ENCODE measurements at regions not wholly inside any gene's neighbourhood (a gene's known extent, or its start where the extent isn't known, plus 50 kb on each side); places are given as distances from the start of the nearest gene placed in this dataset.
A peak's percentile ranks its signal among the peaks of the same experiment; 100 is the strongest.

GRCh38 chr3:124413393-124413792, 316.9 kb upstream of the UMPS start:
- H3K27ac Mint-ChIP-seq, result no peak overlapping the region
- no peaks in the 10 kb centered on the region for H3K4me1 Mint-ChIP-seq
- POLR2A ChIA-PET, result no interaction called here

GRCh38 chr3:124413989-124414598, 316.2 kb upstream of the UMPS start:
- Mint-ChIP-seq H3K4me3 (no peak overlapping the region), H3K9me3 (peaks cover 0 to 2% (median 0%) of the 10 kb centered on the region in 9 donors), H3K27me3 (peaks cover 0 to 8% (median 3%) of the 10 kb centered on the region in 5 donors), H3K4me1 (no peaks in the 10 kb centered on the region), H3K36me3 (no peaks in the 10 kb centered on the region), H3K27ac (no peak overlapping the region)
- ATAC-seq (no peak), DNase-seq (no peak)
- POLR2A ChIA-PET, result no interaction called here

More at GRCh38 chr3:124413393-124413792, 316.9 kb upstream of the UMPS start:
- H3K27me3 Mint-ChIP-seq, result peaks cover 1 to 8% (median 4%) of the 10 kb centered on the region in 5 donors
- DNase-seq (no peak), ATAC-seq (no peak)
- peaks cover 0 to 2% (median 0%) of the 10 kb centered on the region in 9 donors for H3K9me3 Mint-ChIP-seq
- H3K4me3 Mint-ChIP-seq, result no peak overlapping the region
- no peaks in the 10 kb centered on the region for H3K36me3 Mint-ChIP-seq

GRCh38 chr3:124415446-124415960, 314.7 kb upstream of the UMPS start:
- Mint-ChIP-seq H3K4me3 (no peak overlapping the region), H3K36me3 (no peaks in the 10 kb centered on the region), H3K4me1 (no peaks in the 10 kb centered on the region), H3K27ac (no peak overlapping the region), H3K9me3 (peaks cover 0 to 2% (median 0%) of the 10 kb centered on the region in 9 donors), H3K27me3 (peaks cover 3 to 8% (median 3%) of the 10 kb centered on the region in 5 donors)
- POLR2A ChIA-PET, result no interaction called here
- ATAC-seq (no peak), DNase-seq (no peak)

DNA sequence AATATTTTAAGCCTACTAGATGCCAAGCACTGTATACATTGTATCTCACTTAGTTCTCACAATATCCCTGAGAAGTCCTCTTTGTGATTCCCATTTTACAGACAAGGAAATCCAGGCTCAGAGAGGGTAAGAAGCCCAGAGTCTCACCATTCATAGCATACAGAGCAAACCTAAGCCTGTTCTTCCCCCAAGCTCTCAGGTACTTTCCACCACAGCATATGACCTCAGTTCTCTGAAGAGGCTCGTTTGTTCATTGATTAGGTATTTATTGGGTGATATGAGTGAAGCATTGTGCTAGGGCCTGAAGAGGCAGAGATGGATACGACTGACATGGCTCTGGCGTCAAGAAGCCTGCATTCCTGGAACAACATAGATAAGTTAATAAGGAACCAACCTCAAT, 310.9 kb upstream of the UMPS start:
- H3K36me3 Mint-ChIP-seq, result no peaks in the 10 kb centered on the region
- no peak for DNase-seq
- H3K4me1 Mint-ChIP-seq, result no peaks in the 10 kb centered on the region
- POLR2A ChIA-PET, result no interaction called here
- peaks cover 0 to 11% (median 5%) of the 10 kb centered on the region in 5 donors for H3K27me3 Mint-ChIP-seq
- H3K9me3 Mint-ChIP-seq, result peaks cover 0 to 2% (median 0%) of the 10 kb centered on the region in 9 donors
- no peak overlapping the region for H3K4me3 Mint-ChIP-seq
- ATAC-seq, result no peak
- no peak overlapping the region for H3K27ac Mint-ChIP-seq

DNA sequence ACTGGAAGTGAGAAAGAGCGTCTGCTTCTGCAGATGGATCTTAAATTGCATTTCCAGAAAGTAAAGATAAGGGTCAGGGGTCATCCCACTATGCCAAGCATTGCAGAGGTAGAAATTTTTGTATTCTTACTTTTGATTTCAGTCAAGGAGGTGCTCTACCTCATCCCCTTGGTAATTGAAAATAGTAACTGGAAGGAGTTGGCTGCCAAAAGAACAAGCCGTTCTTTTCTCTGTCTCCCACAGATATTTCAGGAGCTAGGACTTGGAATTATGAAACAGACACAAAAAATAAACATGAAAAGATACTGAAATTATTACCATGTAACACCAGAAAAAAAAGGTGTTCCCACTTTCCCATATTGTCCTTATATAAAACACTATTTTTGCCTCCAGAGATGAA, 309.9 kb upstream of the UMPS start:
- H3K9me3 Mint-ChIP-seq, result peaks cover 0 to 2% (median 0%) of the 10 kb centered on the region in 9 donors
- no peak overlapping the region for H3K4me3 Mint-ChIP-seq
- DNase-seq (no peak), ATAC-seq (no peak)
- POLR2A ChIA-PET, result no interaction called here
- peak overlapping the region in 1 of 10 donors; percentile 35 for H3K27ac Mint-ChIP-seq
- H3K36me3 Mint-ChIP-seq, result no peaks in the 10 kb centered on the region
- H3K27me3 Mint-ChIP-seq, result peaks cover 0 to 11% (median 7%) of the 10 kb centered on the region in 5 donors
- H3K4me1 Mint-ChIP-seq, result no peaks in the 10 kb centered on the region

DNA sequence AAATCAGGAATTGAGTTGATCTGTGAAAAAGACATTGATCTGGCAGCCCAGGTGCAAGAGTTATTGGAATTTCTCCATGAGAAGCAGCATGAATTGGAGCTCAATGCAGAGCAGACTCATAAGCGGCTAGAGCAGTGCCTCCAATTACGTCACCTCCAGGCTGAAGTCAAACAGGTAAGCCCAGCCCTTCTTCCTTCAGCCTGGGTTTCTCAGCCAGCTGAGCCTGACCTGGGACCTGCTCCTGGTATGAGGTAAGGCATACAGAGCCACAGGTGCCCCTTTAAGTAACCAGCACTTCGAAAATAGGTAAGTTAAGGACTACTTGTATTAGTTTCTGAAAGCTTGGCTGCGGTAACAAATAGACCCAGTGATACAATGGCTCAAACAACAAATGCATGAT, 307.4 kb upstream of the UMPS start:
- no peak overlapping the region for H3K27ac Mint-ChIP-seq
- H3K36me3 Mint-ChIP-seq, result no peaks in the 10 kb centered on the region
- H3K9me3 Mint-ChIP-seq, result no peaks in the 10 kb centered on the region
- H3K27me3 Mint-ChIP-seq, result peaks cover 0 to 15% (median 7%) of the 10 kb centered on the region in 5 donors
- no peaks in the 10 kb centered on the region for H3K4me1 Mint-ChIP-seq
- H3K4me3 Mint-ChIP-seq, result no peak overlapping the region
- POLR2A ChIA-PET, result no interaction called here
- no peak for ATAC-seq
- DNase-seq, result no peak

- Mint-ChIP-seq H3K4me3 (no peak overlapping the region), H3K27ac (no peak overlapping the region), H3K4me1 (no peaks in the 10 kb centered on the region), H3K27me3 (peaks cover 0 to 10% (median 4%) of the 10 kb centered on the region in 5 donors), H3K36me3 (no peaks in the 10 kb centered on the region), H3K9me3 (no peaks in the 10 kb centered on the region)
- POLR2A ChIA-PET, result no interaction called here
- no peak for DNase-seq
- no peak for ATAC-seq
Measured at GRCh38 chr3:124424396-124424795, 305.9 kb upstream of the UMPS start.

DNA sequence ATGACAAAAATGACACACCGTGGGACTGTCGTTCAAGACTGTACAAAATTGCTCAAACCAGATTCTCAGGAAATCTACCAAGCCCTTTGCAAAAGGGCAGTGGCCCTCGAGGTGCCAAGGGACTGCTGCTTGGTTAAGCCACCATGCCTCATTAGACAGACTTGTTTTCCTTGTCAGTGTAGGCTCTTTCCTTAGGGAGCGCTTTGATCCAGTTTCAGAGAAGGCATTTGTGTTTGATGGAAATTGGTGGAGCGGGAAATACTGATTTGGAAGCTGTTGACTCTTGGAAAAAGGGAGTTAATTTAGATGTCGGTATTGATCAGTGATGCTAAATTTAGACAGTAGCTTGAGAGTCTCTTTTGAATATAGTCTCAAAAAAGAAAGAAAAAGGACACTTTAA, 304.3 kb upstream of the UMPS start:
- no peak for ATAC-seq
- no peak overlapping the region for H3K27ac Mint-ChIP-seq
- H3K4me1 Mint-ChIP-seq, result no peaks in the 10 kb centered on the region
- peaks cover 0 to 10% (median 3%) of the 10 kb centered on the region in 5 donors for H3K27me3 Mint-ChIP-seq
- H3K9me3 Mint-ChIP-seq, result no peaks in the 10 kb centered on the region
- DNase-seq, result no peak
- H3K4me3 Mint-ChIP-seq, result no peak overlapping the region
- no peaks in the 10 kb centered on the region for H3K36me3 Mint-ChIP-seq
- POLR2A ChIA-PET, result no interaction called here

- POLR2A ChIA-PET, result no interaction called here
- H3K9me3 Mint-ChIP-seq, result no peaks in the 10 kb centered on the region
- no peak for ATAC-seq
Measured at GRCh38 chr3:124428372-124429128, 301.7 kb upstream of the UMPS start.

DNA sequence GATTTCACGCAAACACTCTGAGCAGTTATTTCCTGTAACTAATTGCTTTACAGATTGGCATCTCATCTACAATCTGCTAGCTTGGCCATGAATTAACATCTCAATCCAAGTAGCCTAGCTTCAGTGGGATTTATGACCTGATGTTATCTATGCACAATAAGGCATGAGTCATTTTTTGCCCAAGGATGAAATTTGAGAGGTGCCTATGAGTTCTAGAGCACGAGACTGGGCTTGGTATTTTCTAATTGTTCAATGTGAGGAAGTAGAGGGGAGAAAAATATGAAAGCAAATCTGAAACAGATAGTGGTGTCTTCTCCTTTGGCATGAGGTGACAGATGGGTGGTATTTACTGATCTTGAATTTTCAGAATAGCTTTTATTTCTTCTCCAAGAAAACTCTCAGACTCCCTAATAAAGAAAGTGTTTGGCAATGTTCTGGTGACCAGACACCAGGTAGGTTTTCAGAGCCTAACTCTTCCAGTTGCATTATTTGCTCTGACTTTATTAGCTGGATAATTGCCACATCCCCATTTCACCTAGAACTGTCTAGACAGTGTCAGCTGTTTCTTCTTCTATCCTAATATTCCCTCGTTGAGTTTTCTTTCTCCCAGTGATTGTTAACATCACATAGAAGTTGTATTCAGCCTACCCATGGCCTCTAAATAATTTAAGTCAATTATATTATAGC, 301.0 kb upstream of the UMPS start:
- no peak for DNase-seq
- no peak for ATAC-seq
- H3K27ac Mint-ChIP-seq, result no peak overlapping the region
- H3K4me1 Mint-ChIP-seq, result no peaks in the 10 kb centered on the region
- POLR2A ChIA-PET, result no interaction called here
- H3K9me3 Mint-ChIP-seq, result no peaks in the 10 kb centered on the region
- H3K27me3 Mint-ChIP-seq, result peaks cover 2 to 13% (median 7%) of the 10 kb centered on the region in 5 donors
- H3K4me3 Mint-ChIP-seq, result no peak overlapping the region
- H3K36me3 Mint-ChIP-seq, result no peaks in the 10 kb centered on the region

More at GRCh38 chr3:124428372-124429128, 301.7 kb upstream of the UMPS start:
- no peak for DNase-seq
- H3K27me3 Mint-ChIP-seq, result peaks cover 2 to 13% (median 5%) of the 10 kb centered on the region in 5 donors
- no peak overlapping the region for H3K4me3 Mint-ChIP-seq
- H3K27ac Mint-ChIP-seq, result no peak overlapping the region
- no peaks in the 10 kb centered on the region for H3K36me3 Mint-ChIP-seq
- no peaks in the 10 kb centered on the region for H3K4me1 Mint-ChIP-seq

GRCh38 chr3:124431331-124431994, 298.8 kb upstream of the UMPS start:
- POLR2A ChIA-PET, result no interaction called here
- H3K4me3 Mint-ChIP-seq, result no peak overlapping the region
- peaks cover 0 to 10% (median 4%) of the 10 kb centered on the region in 5 donors for H3K27me3 Mint-ChIP-seq
- H3K4me1 Mint-ChIP-seq, result no peaks in the 10 kb centered on the region
- H3K36me3 Mint-ChIP-seq, result no peaks in the 10 kb centered on the region
- no peaks in the 10 kb centered on the region for H3K9me3 Mint-ChIP-seq
- DNase-seq (no peak), ATAC-seq (no peak)
- no peak overlapping the region for H3K27ac Mint-ChIP-seq

DNA sequence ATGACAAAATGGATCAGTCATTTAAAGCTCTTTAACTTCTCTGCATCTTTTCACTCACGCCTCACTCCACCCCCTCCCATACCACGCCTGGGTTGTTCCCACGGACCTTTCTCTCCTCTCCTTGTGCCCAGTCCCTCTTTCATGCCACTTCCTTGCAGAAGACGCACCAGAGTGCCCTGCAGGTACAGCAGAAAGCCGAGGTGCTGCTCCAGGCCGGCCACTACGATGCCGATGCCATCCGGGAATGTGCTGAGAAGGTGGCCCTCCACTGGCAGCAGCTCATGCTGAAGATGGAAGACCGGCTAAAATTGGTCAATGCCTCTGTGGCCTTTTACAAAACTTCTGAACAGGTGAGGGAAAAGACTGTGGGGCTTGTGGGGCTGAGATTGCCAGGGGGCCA, 296.1 kb upstream of the UMPS start:
- no peaks in the 10 kb centered on the region for H3K36me3 Mint-ChIP-seq
- POLR2A ChIA-PET, result no interaction called here
- no peaks in the 10 kb centered on the region for H3K9me3 Mint-ChIP-seq
- no peak overlapping the region for H3K4me3 Mint-ChIP-seq
- ATAC-seq, result no peak
- H3K4me1 Mint-ChIP-seq, result no peaks in the 10 kb centered on the region
- no peak overlapping the region for H3K27ac Mint-ChIP-seq
- no peak for DNase-seq
- H3K27me3 Mint-ChIP-seq, result peaks cover 0 to 12% (median 4%) of the 10 kb centered on the region in 5 donors

GRCh38 chr3:124435467-124435866, 294.8 kb upstream of the UMPS start:
- H3K27me3 Mint-ChIP-seq, result peaks cover 0 to 7% (median 4%) of the 10 kb centered on the region in 5 donors
- ATAC-seq, result no peak
- no peak overlapping the region for H3K27ac Mint-ChIP-seq
- no peak for DNase-seq
- POLR2A ChIA-PET, result no interaction called here
- no peak overlapping the region for H3K4me3 Mint-ChIP-seq
- no peaks in the 10 kb centered on the region for H3K9me3 Mint-ChIP-seq
- H3K36me3 Mint-ChIP-seq, result no peaks in the 10 kb centered on the region
- H3K4me1 Mint-ChIP-seq, result no peaks in the 10 kb centered on the region

All from naive thymus-derived CD8-positive, alpha-beta T cell (primary cell).